ENCODE measurements at regions not wholly inside any gene's neighbourhood (a gene's known extent, or its start where the extent isn't known, plus 50 kb on each side); places are given as distances from the start of the nearest gene placed in this dataset.

DNA sequence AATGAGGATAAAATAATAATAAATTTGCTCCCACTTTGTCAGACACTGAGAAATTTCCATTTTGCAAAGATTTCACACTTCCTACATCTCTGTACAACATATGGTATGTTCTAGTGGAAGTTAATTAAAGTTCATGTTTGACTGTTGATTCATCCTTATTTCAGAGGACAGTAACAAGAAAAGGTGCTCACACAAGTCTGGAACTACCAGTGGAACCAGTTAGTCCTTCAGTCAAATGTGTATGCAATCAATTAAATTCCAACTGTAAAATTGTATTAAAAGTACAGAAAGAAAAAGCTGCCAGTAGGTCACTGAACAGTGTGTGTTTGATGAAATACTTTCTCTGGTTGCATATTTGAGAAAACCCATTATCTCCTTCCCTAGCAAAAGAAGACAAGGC lies 496.0 kb upstream of the PKN2 start:
- DNase-seq: no peak

DNA sequence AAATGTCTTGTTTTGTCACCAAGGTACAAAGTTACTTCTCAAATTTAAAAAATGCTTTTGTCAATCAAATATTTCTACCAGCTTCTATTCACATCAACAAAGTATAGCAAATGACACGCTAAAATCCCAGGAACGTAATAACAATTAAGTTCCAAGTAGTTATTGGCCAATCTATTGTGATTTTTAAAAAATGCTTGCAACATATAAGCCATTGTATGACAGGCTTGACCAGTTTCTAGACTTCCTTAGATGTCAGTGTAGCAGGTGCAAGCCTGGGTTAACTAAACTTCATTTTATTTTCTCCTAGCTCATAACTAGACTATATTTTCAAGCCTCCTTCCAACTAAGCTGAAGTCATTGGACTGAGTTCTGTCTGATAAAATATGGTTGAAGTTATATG lies 494.5 kb upstream of the PKN2 start:
- no peak for DNase-seq

DNA sequence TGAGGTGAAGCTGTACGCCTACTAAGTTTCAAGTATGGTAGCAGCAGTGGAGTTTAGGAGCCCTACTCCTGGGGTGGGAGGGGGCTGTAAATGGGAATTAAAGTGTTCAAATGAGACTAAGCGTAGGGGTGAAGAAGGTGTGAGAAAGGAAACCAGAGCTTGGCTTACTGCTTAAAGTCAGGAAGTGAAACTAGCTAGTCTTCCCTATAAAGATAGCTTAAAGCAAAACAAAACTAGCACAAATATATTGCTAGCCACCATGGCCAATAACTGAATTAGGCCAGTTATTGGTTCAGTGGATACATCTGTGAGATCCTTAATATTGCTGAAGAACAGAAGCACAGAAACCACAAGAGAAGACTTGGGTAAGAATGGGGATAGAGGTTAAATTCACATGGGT lies 492.2 kb upstream of the PKN2 start:
- no peak for DNase-seq

DNA sequence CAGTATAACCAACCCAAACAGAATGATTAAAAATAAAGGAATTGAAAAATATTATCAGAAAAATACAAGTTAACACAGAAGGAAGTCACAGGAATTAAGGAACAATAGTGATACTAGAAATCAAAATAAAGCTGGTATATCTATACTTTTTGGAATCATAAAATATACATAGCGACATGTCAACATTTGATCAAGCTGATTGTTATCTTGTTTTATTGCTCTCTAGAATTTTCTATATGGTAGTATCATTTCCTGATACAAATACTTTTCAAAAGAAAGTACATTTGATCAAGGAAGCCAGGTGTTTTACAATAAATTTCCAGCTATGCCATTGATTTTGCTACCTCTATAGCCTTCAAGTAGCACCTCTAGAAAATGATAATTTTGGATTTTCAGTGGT lies 489.5 kb upstream of the PKN2 start:
- no peak for DNase-seq

DNA sequence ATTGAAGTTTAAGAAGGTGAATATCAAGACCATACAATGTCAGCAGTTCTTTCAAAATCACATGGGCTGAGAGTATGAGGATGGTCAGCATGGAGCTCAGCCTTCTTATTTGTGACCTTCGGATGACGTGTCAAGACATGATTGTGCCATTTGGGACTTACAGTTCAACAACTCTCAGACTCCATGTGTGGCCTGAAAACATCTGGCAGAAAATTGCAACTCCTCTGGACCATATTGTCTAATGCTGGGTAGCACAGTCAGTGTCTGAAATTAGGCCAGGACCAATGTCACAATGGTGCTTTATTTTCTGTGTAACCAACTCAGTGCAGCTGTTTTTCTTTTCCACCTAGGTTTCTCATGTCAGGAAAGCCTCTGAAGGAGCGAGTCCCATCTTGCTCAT lies 483.5 kb upstream of the PKN2 start:
- DNase-seq: no peak

DNA sequence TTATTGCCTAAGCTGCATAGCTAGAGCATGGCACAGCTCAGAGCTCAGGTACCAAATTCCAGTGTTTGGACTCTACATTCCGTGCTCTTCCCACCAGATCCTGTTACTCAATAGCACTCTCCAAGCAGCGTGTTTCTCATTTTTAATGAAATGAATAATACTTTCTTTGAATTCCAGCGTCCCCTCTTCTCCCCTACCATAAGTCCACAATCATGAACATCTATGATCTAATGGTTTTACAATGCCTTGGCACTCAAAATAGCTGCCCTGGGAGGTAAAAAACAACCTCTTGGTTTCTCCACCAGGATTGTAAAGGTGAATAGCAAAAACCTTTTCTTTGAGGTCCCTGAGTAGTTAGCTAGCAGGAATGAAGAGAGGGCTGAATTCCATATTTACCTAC lies 480.0 kb upstream of the PKN2 start:
- no peak for DNase-seq

DNA sequence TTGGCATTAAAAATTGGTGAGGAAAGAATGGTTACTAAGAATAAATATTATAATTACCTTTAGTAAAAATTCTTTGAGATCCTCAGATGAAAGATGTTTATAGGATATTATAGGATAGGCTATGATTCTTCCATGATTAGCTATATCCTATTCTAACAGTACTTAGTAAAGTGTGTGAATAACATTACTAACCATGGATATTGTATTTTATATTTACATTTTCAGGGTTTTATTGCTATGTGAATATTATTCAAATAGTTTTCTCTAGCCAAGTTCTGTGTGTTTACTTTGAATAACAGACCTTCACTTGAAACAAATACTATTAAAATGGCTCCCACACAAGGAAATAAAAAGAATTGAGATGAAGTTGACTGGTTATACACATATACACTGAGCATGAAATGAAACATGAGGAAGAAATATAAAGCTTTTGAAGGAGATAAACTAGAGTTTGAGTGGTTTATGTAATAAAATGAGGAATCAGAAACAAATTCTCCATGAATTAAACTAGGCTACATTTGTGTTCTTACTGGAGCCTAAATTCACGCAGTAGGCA lies 479.4 kb upstream of the PKN2 start:
- DNase-seq: no peak

DNA sequence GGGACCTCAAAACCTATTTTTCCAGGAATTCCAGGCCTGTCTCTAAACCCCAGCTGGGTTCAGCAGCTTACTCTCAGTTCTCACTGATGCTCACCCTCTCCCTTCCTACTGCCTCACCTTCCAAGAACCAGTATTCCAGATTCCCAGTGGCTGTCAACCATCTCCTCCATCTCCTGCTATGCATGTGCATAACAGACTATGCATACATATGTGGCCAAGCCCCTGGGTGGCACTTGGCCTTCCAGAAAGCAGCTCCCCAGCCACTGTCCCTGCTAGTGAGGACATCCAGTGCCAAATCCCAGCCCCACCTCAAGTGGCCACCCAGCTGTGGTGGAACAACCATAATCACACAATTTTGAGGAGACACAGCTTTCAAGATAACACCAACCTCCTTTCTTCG lies 475.7 kb upstream of the PKN2 start:
- no peak for DNase-seq

DNA sequence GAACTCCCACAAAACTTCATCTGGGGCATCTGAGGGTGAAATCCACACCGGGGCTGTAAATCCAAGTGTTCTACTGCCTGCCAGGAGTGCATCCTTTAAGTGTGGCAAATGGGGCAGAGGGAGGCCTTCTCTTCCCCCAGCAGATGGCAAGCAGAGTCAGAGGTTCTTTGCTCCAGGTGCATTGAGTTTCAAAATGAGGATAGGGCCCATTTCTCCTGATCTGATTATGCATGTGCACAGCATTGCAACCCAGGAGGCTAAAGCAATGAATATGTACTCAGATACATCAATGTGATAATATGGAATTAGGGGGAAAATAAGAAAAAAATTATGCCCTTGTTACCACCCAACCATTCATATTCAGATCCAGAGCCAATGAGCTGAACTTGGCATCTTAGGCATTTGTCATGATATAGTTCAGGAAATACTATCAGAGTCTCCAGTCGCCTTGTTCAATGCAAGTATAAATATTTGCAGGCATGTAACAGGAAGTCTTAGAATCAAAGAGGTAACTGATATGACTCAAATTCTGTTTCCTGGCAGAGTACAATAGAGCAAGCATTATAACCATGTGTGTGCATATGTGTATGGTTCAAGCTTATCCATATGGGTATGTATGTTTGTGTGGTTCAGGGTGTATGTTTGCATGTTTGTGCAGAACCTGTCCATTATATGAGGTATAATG lies 473.8 kb upstream of the PKN2 start:
- DNase-seq: no peak

DNA sequence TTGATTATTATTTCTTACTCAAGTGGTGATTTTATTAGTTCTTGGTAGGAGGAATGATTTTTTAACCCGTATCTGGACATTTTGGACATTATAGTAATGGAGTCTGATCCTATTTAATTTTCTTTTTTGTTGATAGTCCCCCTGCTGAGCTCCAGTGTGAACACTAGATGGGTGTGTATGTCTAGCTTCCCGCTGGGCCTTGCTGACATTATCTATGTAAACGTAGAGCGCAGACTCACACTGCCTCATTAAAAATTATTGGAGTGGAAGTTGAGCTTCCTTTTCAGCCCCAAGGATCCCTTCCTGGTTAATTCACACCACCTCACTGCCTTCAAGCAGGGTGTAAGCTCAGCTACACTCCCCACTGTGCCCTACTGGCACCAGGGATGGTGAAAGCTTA lies 467.6 kb upstream of the PKN2 start:
- no peak for DNase-seq

DNA sequence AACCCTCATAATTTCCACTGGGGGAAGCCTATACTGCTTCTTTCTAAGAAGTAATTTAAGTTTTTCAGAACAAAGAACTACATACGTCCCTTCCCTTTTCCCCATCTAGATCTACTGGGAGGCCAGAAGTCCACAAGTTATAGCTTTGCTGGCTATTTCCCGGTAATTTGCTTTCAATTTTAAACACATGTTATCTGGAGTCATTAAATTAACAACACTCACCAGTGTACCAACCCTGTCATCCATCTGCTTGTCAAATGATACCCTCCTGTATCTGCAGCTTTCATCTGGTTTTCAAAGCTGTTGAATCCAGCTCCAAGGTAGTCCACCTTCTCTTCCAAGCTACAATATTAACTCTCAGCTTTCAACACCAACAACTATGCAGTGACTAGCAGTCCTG lies 466.7 kb upstream of the PKN2 start:
- no peak for DNase-seq

DNA sequence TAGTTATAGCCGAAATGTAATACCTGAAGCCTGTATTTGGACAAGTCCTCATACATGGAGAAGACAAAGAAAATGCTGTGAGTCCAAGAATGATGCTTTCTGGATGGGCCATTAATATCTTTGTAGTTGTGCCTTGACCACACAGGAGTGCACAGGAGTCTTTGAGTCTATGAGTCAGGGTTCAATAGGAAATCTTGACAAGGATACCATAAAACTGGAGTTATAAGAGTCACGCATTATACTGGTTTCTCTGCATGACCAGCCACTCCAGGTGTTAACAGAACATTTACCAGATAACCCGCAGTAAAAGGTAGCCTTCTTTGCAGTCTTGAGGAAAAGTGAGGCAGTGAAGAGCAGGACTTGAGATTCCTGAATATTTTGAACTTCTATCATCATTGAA lies 464.6 kb upstream of the PKN2 start:
- DNase-seq: no peak

DNA sequence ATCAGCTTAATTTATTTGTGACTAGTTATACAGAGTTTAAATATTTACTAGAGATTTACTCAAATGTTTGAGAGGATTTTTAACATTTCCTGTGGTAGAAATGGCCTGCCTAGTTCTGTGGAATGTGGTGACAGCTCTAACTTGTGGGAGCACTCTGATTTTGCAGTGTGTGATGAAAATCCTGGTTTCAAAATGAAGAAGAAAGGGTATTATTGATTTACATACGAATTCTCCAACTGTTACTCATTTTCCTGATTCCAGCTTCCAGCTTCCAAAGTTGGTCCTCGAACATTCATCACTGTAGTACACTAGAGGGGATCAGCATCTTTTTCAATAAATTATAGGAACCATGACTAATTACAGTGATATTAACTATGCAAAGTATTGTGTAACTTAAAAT lies 462.7 kb upstream of the PKN2 start:
- no peak for DNase-seq

DNA sequence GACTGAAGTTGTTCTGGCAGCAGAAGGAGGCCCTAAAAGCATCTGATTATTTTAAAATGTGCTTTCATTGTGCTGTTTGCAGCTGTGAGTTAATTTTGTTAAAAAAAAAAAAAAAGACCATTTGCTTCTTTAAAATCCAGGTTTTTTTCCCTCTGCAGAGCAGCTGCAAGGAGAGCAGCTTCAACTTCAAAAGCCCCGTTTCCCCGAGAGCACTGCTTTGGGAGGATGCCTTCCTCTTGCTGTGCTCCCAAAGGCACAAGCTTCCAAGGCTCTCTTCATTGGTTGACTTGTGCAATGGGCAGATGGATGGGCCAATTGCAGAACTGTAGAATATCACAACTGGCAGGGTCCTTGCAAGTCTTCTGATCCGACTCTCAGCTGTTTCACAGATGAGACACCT lies 459.2 kb upstream of the PKN2 start:
- DNase-seq: no peak

DNA sequence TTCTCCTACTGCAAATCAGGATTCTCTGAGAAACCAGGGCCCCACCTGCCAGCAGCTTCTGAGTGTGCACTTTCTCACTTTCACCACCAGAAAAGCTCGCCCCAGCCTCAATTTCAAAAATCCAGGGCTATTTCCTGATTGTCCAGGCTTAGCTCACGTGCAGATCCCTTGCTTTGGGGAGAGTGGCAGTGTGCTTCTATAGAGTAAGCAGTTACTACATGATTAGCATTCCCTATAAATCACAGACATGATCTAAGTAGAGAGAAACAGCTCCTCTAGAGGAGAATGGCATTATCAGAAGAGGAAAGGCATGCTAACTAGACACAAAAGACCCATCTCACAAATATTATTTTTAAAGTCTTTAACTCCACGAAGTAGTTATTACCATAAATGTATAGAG lies 456.0 kb upstream of the PKN2 start:
- DNase-seq: no peak

DNA sequence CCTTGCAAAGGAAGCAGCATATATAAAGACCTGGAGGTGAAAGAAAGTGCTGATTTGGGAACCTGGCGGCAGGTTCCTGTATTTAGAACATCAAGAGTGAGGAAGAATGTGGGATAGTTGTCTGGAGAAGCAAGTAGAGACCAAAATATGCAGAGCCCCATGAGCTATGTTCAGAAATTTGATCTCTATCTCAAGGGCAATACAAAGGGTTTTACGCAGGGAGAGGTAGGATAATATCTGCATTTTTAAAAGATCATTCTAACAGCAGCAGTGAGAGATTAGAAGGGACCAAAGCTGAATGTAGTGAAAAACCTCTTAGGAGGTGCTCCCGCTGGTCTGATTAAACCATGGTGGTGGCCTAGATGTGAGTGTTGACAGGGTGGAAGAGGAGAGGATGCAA lies 453.9 kb upstream of the PKN2 start:
- DNase-seq: no peak

DNA sequence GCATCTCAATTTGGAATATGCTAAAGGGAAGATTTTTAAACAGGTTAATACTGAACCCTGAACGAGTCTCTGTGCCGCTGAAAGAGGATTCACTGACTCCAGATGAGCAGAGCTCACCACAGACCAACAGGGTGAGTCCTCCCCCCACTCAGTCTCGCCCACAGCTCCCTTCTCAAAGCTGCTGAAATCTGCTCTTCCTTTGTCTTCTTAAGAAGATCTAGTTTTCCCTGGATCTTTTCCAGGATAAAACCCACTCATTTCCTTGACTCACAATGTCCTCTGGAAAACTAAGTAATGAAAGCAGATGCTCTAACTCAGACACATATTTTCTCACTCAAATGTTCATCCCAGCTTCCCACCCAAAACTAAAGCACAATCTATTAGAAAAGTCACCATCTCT lies 447.0 kb upstream of the PKN2 start:
- DNase-seq: no peak

DNA sequence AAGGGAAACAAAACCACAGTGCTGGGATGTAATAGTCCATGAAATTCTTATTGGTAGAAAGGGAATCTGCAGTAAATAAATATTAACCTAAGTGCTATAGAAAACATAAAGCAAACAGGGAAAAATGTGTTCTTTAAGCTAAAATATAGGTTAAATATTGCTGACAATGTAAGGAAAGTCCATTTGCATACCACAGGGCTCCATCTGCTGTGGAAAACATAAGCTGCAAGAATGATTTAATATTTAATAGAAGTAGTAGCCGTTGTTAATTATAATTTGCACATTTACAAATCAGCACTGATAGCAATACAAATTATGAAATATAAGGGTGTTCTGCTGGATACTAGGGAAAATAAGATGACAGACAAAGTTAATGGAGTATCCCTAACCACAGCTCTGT lies 444.9 kb upstream of the PKN2 start:
- DNase-seq: no peak

DNA sequence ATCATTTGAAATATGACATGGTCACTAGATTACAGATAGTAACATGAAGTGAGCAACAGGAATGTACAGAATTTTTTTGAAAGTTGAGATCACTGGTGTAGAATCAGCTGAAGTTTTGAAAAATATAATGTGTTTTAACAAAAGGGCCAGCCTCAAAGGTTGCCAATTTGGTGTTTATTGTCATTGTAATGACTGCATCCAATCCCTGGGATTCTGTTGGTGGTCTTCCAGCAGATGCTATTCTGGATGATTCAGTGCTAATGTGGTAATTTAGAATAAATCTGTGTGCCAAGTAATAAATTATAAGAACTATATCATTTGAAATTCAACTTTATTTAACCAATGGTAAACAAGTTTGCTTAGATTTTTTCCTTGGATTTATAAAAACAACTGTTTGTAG lies 436.4 kb upstream of the PKN2 start:
- no peak for DNase-seq

DNA sequence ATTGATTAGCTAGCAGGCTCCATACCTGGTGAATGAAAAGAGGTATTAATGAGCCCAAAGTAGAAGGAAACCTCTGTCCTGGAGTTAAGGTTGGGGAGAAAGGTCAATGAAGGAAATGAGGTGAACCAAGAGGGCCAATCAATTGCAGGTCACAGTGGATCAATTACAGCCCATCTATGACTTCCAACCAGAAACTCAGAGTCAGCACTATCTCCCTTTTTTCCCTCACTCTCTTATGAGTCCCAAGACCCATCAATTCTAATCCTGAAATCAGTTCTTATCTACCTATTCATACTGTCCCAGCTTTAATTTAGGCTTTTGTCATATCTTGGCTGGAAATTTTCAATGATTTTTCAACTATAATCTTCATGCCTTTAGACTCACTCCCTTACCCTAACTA lies 433.2 kb upstream of the PKN2 start:
- no peak for DNase-seq

DNA sequence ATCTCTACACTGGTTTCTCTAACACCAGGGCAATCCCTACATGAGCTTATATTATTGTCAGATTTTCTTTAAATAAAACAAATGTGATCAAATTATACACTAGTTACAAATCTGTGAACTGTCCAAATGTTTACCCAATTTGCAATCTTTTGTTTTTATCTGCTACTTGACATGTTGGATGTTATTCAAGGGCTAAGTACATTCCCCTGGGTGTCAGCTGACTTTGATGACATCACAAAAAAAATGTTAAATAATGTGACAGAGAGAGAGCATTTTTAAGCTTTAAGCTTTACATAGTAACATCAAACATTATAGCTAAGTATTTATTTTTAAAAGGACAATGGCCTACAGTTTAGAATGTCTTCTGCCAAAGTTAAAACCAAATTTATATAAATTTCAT lies 431.3 kb upstream of the PKN2 start:
- no peak for DNase-seq

DNA sequence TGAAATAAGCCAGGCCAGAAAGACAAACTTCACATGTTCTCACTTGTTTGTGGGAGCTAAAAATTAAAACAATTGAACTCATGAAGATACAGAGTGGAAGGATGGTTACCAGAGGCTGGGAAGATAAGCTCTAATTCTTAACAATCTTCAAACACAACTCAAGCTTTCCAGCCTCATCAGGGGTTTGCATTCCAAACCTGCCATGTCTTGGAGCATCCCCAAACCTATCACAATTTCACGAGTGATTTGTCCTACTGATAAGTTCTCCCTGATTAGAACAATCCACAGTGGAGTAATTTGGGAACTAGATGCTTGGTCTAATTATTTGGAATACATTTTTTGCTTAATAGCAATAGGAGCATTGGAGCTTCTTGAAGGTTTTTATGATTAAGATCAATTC lies 418.5 kb upstream of the PKN2 start:
- no peak for DNase-seq

DNA sequence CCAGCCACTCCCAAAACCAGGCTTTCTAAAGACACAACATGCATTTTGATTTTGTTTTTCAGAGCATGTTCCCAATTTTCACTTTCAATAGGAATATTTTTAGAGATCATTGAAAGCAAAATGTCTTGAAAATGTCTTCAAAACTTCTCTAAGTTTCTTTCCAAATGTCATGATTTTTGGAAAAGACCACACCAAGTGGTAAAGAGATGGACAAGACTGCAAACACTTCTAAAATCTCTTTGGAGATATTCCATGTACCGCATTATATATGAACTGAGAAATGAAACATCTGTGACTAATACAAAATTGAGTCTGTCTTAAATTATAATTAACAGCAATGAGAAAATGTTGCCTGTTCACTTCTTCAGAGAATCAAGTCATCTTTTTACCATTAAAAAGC lies 418.0 kb upstream of the PKN2 start:
- DNase-seq: no peak

DNA sequence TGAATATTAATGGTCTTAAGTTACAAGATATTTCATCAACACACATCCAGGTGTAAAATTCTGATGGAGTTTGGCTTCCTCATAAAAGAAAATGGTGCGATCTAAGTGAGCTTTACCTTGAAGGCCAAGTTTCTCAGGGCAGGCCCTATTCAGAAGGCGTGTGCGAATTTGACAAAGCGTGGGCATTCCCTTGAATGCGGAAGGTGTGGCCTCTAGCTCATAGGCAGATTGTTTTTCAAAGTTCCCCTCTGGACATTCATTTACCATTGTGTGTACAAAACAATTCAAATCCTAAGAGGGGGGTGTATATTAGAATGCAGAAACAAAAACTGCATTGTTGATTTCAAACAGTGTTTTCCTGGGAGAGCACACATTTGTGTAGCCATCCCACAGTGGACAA lies 411.9 kb upstream of the PKN2 start:
- no peak for DNase-seq

DNA sequence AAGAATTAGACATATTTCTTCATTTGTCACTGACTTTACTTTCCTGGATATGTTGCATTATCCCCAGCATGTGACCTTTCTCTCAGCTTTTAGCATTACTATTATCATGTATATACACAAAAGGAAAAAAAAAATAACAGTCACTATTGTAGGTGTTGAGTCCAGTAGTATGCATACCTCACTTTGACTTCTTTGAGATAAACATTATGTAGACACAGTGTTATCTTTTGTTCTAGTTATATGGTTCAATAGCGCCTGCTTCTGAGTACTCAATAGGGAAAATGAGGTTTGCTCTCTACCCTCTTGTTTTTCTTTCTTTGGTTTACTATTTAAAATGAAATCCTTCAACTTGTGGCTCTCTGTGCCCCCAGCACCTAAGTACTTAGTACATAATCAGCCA lies 409.6 kb upstream of the PKN2 start:
- DNase-seq: no peak
